ENCODE measurements at regions not wholly inside any gene's neighbourhood (a gene's known extent, or its start where the extent isn't known, plus 50 kb on each side); places are given as distances from the start of the nearest gene placed in this dataset.

DNA sequence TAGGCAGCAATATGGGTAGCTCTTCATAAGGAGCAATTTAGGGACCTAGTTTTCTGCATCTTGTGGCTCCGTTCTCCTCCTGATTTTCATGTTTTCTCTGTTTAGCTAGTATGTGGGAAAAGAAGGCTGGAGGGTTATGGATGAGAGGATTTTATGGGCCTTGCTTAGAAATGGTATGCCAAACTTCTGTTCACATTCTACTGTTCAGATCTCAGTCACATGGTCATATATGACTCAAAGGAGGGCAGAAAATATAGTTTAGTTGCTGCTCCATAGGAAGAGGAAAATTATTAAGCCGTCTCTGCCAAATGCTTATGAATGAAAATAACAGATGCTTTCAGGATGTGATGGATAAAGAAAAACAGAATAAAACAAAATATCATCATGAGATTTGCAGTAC, 361.8 kb upstream of the CWC22 start:
- TF ChIP-seq CTCF (IDR thresholded peaks at IDR 0.05), result no peak
- no peak for TF ChIP-seq POLR2A (IDR thresholded peaks at IDR 0.05)

Data from lower leg skin (tissue), 3 donors.